H7 (cell line): ENCODE measurements at regions not wholly inside any gene's neighbourhood (a gene's known extent, or its start where the extent isn't known, plus 50 kb on each side); places are given as distances from the start of the nearest gene placed in this dataset.
"Not testable (repeated sequence)": the region's sequence is repeated elsewhere in the genome, so short reads cannot be mapped to it uniquely, and the experiment has no call there.

ENCODE experiments used
- DNase-seq: peaks from one replicate; pipeline ENCODE4 v3.0.0; 2012
- H3K27me3 ChIP-seq: 2 replicates; pipeline ENCODE4 v1.6.0; 2011; ENCODE audit warnings: mild to moderate bottlenecking, low read length; ENCODE audit not compliant: control insufficient read depth, insufficient read depth
- H3K36me3 ChIP-seq: replicated peaks from 2 replicates; pipeline ENCODE4 v1.5.1; 2011; ENCODE audit warnings: low read length; ENCODE audit not compliant: control insufficient read depth, insufficient read depth
- H3K4me3 ChIP-seq: 2 replicates; pipeline ENCODE4 v1.5.1; 2011; ENCODE audit warnings: low read depth, mild to moderate bottlenecking, control low read depth, low read length, moderate library complexity; ENCODE audit not compliant: insufficient read depth

DNA sequence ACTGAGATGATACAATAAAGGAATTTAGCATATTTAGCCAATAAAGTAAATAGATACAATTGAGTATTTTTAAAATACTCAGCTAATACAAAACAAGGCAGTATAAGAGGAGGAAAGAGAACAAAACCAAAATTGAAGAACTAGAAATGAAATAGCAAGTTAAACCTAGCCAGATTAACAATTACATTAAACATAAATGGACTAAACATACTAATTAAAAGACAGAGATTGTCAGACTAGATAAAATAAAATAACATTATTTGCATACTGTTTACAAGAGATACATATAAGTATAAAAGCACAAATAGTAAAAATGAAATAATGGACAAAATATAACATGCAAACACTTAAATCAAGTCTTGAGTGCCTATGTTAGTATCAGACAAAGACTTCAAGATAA lies 517.7 kb upstream of the PHF14 start:
- no peak for DNase-seq
- H3K27me3 ChIP-seq: no peaks in the 10 kb centered on the region
- no peak overlapping the region for H3K4me3 ChIP-seq
- no peaks in the 10 kb centered on the region for H3K36me3 ChIP-seq

GRCh38 chr7:10460474-10460873 lies 513.2 kb upstream of the PHF14 start:
- H3K27me3 ChIP-seq: no peaks in the 10 kb centered on the region
- no peaks in the 10 kb centered on the region for H3K36me3 ChIP-seq
- no peak overlapping the region for H3K4me3 ChIP-seq
- DNase-seq: no peak

GRCh38 chr7:10463701-10464100 lies 510.0 kb upstream of the PHF14 start:
- Histone ChIP-seq H3K4me3 (no peak overlapping the region), H3K27me3 (no peaks in the 10 kb centered on the region), H3K36me3 (no peaks in the 10 kb centered on the region)
- DNase-seq: no peak

- not testable (repeated sequence) for H3K27me3 ChIP-seq, DNase-seq, H3K4me3 ChIP-seq, H3K36me3 ChIP-seq
These were observed 508.1 kb upstream of the PHF14 start for GRCh38 chr7:10465536-10465935.

DNA sequence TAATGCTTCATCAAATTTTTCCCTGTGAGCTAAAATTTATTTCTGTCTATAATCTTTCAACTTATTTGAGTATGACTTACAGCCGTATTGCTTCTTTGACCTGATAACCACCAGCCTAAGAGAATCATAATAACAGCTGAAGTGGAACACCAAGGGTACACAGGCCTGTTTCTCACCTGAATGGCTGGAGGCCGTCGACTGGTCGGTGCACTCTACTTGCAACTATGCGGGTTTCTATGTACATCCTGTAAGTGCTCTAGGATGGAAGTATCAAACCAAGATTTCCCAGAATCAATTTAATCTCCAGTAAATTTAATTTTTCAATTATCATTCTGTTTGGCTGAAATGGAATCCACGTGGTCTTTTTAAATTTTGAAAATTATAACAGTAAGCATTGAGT lies 504.8 kb upstream of the PHF14 start:
- H3K27me3 ChIP-seq: no peaks in the 10 kb centered on the region
- DNase-seq: no peak

DNA sequence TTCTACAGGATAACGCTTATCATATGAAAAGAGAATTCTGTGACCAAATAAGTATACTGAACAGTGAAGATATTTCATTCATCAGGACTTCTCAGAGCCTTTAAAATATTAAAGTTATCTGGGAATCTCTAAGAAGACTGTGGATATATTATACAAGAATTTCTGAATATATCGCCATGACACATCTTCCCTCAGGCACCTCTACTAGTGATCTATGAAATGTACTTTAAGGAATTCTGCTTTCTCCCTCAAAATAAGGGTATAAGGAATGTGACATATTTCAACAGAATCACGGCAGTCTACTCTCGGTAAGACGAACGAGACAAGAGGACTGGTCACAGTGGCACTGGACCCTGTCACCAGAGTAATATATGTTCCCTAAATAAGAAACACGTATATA lies 504.2 kb upstream of the PHF14 start:
- no peaks in the 10 kb centered on the region for H3K27me3 ChIP-seq
- no peak for DNase-seq
- no peak overlapping the region for H3K4me3 ChIP-seq
- no peaks in the 10 kb centered on the region for H3K36me3 ChIP-seq

More for the DNA sequence above, 504.8 kb upstream of the PHF14 start:
- H3K36me3 ChIP-seq: no peaks in the 10 kb centered on the region
- H3K4me3 ChIP-seq: no peak overlapping the region

DNA sequence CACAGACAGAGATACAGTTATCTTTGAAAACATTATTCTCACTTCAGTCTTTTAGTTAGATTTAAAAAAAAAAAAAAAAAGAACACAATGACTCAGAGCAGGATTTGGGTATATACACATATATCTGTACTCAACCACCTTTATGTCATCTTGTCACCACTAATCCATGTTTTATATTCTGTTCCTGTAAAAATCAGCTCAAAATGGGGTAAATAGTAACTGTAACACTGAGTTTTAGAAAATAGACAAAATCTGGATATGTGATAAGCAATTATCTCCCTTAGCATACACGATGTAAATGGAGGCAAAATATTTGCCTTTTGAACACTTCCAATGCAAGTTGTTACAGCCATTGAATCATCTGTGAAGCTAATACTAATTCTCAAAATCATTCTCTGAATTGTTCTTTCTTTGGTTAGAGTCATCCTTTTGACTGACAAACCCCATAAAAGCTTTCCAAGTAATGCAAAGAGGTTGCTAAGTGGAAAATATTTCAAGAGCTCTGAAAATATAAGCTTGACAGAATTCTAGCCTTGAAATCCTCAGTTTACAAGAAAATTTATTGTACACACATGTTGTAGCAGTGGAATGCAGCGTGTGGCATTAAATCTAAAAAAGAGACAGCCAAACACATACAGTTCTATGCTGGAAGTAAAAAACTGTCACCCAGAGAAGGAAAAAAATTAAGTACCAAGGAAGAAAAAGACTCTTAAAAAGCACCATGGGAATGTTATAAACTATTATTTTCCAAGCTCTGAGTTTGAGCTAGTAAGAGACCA lies 502.2 kb upstream of the PHF14 start:
- Histone ChIP-seq H3K4me3 (no peak overlapping the region), H3K27me3 (no peaks in the 10 kb centered on the region), H3K36me3 (no peaks in the 10 kb centered on the region)
- DNase-seq: no peak

GRCh38 chr7:10472115-10472514 lies 501.6 kb upstream of the PHF14 start:
- H3K27me3 ChIP-seq: no peaks in the 10 kb centered on the region
- no peak overlapping the region for H3K4me3 ChIP-seq
- no peaks in the 10 kb centered on the region for H3K36me3 ChIP-seq
- no peak for DNase-seq

GRCh38 chr7:10473569-10473968 lies 500.1 kb upstream of the PHF14 start:
- DNase-seq: no peak
- Histone ChIP-seq H3K36me3 (no peaks in the 10 kb centered on the region), H3K4me3 (no peak overlapping the region), H3K27me3 (no peaks in the 10 kb centered on the region)

GRCh38 chr7:10474048-10474447 lies 499.6 kb upstream of the PHF14 start:
- Histone ChIP-seq H3K4me3 (no peak overlapping the region), H3K36me3 (no peaks in the 10 kb centered on the region), H3K27me3 (no peaks in the 10 kb centered on the region)
- DNase-seq: no peak

GRCh38 chr7:10475940-10476641 lies 497.6 kb upstream of the PHF14 start:
- Histone ChIP-seq H3K4me3 (no peak overlapping the region), H3K27me3 (no peaks in the 10 kb centered on the region), H3K36me3 (no peaks in the 10 kb centered on the region)
- DNase-seq: no peak

DNA sequence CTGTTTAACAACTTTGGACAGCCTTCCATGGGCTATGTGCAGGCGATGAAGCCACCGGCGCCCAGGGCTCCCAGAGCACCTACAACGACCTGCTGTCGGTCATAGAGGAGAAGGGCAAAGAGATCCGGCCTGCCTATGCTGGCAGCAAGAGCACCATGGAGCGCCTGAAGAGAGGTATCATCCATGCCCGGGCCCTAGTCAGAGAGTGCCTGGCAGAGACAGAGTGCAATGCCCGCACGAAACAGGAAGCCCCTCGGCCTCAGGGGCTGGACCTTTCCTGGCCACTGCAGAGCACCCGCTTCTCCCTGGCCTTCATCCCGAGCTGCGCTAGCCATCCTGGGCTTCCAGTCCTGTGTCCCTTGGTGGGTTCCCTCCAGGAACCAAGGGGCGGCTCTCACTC lies 497.0 kb upstream of the PHF14 start:
- H3K4me3 ChIP-seq: no peak overlapping the region
- no peak for DNase-seq
- H3K36me3 ChIP-seq: no peaks in the 10 kb centered on the region
- H3K27me3 ChIP-seq: no peaks in the 10 kb centered on the region

DNA sequence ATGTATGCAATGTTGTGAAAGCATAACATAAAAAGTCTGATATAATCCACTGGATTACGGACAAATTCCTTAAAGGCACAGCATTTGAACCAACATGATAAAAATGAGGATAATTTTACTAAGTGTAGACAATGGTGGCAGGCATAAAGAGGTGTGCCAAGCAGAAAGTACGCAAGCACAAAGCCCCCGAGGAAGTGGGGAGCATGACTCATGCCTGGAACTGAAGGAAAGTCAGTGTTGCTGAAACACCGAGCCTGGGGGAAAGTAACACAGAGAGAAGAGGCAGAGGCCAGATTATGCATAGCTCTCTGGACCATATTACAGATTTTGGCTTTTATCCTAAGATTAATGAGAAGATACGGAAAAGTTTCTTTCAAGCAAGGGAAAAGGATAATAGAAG lies 490.0 kb upstream of the PHF14 start:
- Histone ChIP-seq H3K36me3 (no peaks in the 10 kb centered on the region), H3K27me3 (no peaks in the 10 kb centered on the region), H3K4me3 (no peak overlapping the region)
- DNase-seq: no peak

- DNase-seq: no peak
- Histone ChIP-seq H3K36me3 (no peaks in the 10 kb centered on the region), H3K4me3 (no peak overlapping the region), H3K27me3 (no peaks in the 10 kb centered on the region)
These were observed 488.9 kb upstream of the PHF14 start for GRCh38 chr7:10484767-10485166.

- not testable (repeated sequence) for H3K4me3 ChIP-seq, H3K27me3 ChIP-seq, H3K36me3 ChIP-seq, DNase-seq
These were observed 472.3 kb upstream of the PHF14 start for GRCh38 chr7:10501206-10501884.
